ENCODE measurements at regions not wholly inside any gene's neighbourhood (a gene's known extent, or its start where the extent isn't known, plus 50 kb on each side); places are given as distances from the start of the nearest gene placed in this dataset.

- no peaks in the 10 kb centered on the region for H4K20me1 ChIP-seq (ENCODE audit: insufficient read depth, low read length)
- H3K4me3 ChIP-seq (ENCODE audit: low read depth in 1 of 2, low read length in 2 of 2) = no peak overlapping the region
- H2AFZ ChIP-seq (ENCODE audit: low read depth, low read length) = no peak overlapping the region
- H3K4me2 ChIP-seq (ENCODE audit: insufficient read depth, low read length) = no peak overlapping the region
- H3K9ac ChIP-seq (ENCODE audit: low read depth, low read length) = no peak overlapping the region
- H3K36me3 ChIP-seq (ENCODE audit: insufficient read depth, low read length) = no peaks in the 10 kb centered on the region
- H3K79me2 ChIP-seq (ENCODE audit: insufficient read depth, low read length) = no peaks in the 10 kb centered on the region
- no peaks in the 10 kb centered on the region for H3K4me1 ChIP-seq (ENCODE audit: insufficient read depth, low read length)
- no peak overlapping the region for H3K27ac ChIP-seq (ENCODE audit: low read length)
- DNase-seq (no peak), ATAC-seq (ENCODE audit: insufficient read depth, low read depth) (no peak)
- H3K9me3 ChIP-seq (ENCODE audit: insufficient read depth, low read length, severe bottlenecking) = no peaks in the 10 kb centered on the region
- TF ChIP-seq CTCF (IDR thresholded peaks at IDR 0.05; ENCODE audit: borderline replicate concordance, extremely low read depth, low read length, poor library complexity, severe bottlenecking) (no peak), EZH2 (IDR thresholded peaks at IDR 0.05; ENCODE audit: borderline replicate concordance, low read depth, low read length, severe bottlenecking) (no peak)
- no peaks in the 10 kb centered on the region for H3K27me3 ChIP-seq (ENCODE audit: insufficient read depth, low read length, poor library complexity)
Measured at GRCh38 chr1:65719391-65719790, 73.3 kb upstream of the PDE4B start.

GRCh38 chr1:65722461-65722860 lies 70.2 kb upstream of the PDE4B start:
- no peaks in the 10 kb centered on the region for H3K4me1 ChIP-seq (ENCODE audit: insufficient read depth, low read length)
- TF ChIP-seq CTCF (IDR thresholded peaks at IDR 0.05; ENCODE audit: borderline replicate concordance, extremely low read depth, low read length, poor library complexity, severe bottlenecking) = no peak
- TF ChIP-seq EZH2 (IDR thresholded peaks at IDR 0.05; ENCODE audit: borderline replicate concordance, low read depth, low read length, severe bottlenecking) = no peak
- H3K4me2 ChIP-seq (ENCODE audit: insufficient read depth, low read length) = no peak overlapping the region
- ATAC-seq (ENCODE audit: insufficient read depth, low read depth) (no peak), DNase-seq (no peak)
- no peak overlapping the region for H3K9ac ChIP-seq (ENCODE audit: low read depth, low read length)
- H3K4me3 ChIP-seq (ENCODE audit: low read depth in 1 of 2, low read length in 2 of 2) = no peak overlapping the region
- no peaks in the 10 kb centered on the region for H3K36me3 ChIP-seq (ENCODE audit: insufficient read depth, low read length)
- no peaks in the 10 kb centered on the region for H3K9me3 ChIP-seq (ENCODE audit: insufficient read depth, low read length, severe bottlenecking)
- no peaks in the 10 kb centered on the region for H4K20me1 ChIP-seq (ENCODE audit: insufficient read depth, low read length)
- H3K27me3 ChIP-seq (ENCODE audit: insufficient read depth, low read length, poor library complexity) = no peaks in the 10 kb centered on the region
- no peak overlapping the region for H3K27ac ChIP-seq (ENCODE audit: low read length)
- no peak overlapping the region for H2AFZ ChIP-seq (ENCODE audit: low read depth, low read length)
- H3K79me2 ChIP-seq (ENCODE audit: insufficient read depth, low read length) = no peaks in the 10 kb centered on the region

- Histone ChIP-seq H3K36me3 (ENCODE audit: insufficient read depth, low read length) (no peaks in the 10 kb centered on the region), H4K20me1 (ENCODE audit: insufficient read depth, low read length) (no peaks in the 10 kb centered on the region), H3K4me2 (ENCODE audit: insufficient read depth, low read length) (no peak overlapping the region), H3K9me3 (ENCODE audit: insufficient read depth, low read length, severe bottlenecking) (no peaks in the 10 kb centered on the region), H3K4me1 (ENCODE audit: insufficient read depth, low read length) (no peaks in the 10 kb centered on the region), H2AFZ (ENCODE audit: low read depth, low read length) (no peak overlapping the region), H3K4me3 (ENCODE audit: low read depth in 1 of 2, low read length in 2 of 2) (no peak overlapping the region), H3K79me2 (ENCODE audit: insufficient read depth, low read length) (no peaks in the 10 kb centered on the region), H3K27ac (ENCODE audit: low read length) (no peak overlapping the region), H3K27me3 (ENCODE audit: insufficient read depth, low read length, poor library complexity) (no peaks in the 10 kb centered on the region), H3K9ac (ENCODE audit: low read depth, low read length) (no peak overlapping the region)
- ATAC-seq (ENCODE audit: insufficient read depth, low read depth) (no peak), DNase-seq (no peak)
- TF ChIP-seq EZH2 (IDR thresholded peaks at IDR 0.05; ENCODE audit: borderline replicate concordance, low read depth, low read length, severe bottlenecking) (no peak), CTCF (IDR thresholded peaks at IDR 0.05; ENCODE audit: borderline replicate concordance, extremely low read depth, low read length, poor library complexity, severe bottlenecking) (no peak)
Measured at GRCh38 chr1:65724151-65724550, 68.5 kb upstream of the PDE4B start.

- no peak for ATAC-seq (ENCODE audit: insufficient read depth, low read depth)
- TF ChIP-seq EZH2 (IDR thresholded peaks at IDR 0.05; ENCODE audit: borderline replicate concordance, low read depth, low read length, severe bottlenecking) (no peak), CTCF (IDR thresholded peaks at IDR 0.05; ENCODE audit: borderline replicate concordance, extremely low read depth, low read length, poor library complexity, severe bottlenecking) (no peak)
- H3K27me3 ChIP-seq (ENCODE audit: insufficient read depth, low read length, poor library complexity) = no peaks in the 10 kb centered on the region
- H3K4me1 ChIP-seq (ENCODE audit: insufficient read depth, low read length) = no peaks in the 10 kb centered on the region
- no peaks in the 10 kb centered on the region for H3K79me2 ChIP-seq (ENCODE audit: insufficient read depth, low read length)
- H3K27ac ChIP-seq (ENCODE audit: low read length) = no peak overlapping the region
- no peak overlapping the region for H2AFZ ChIP-seq (ENCODE audit: low read depth, low read length)
- H3K4me2 ChIP-seq (ENCODE audit: insufficient read depth, low read length) = no peak overlapping the region
- H3K36me3 ChIP-seq (ENCODE audit: insufficient read depth, low read length) = no peaks in the 10 kb centered on the region
- no peak overlapping the region for H3K9ac ChIP-seq (ENCODE audit: low read depth, low read length)
- H3K4me3 ChIP-seq (ENCODE audit: low read depth in 1 of 2, low read length in 2 of 2) = no peak overlapping the region
- no peaks in the 10 kb centered on the region for H3K9me3 ChIP-seq (ENCODE audit: insufficient read depth, low read length, severe bottlenecking)
- no peak for DNase-seq
- H4K20me1 ChIP-seq (ENCODE audit: insufficient read depth, low read length) = no peaks in the 10 kb centered on the region
Measured at GRCh38 chr1:65725064-65725463, 67.6 kb upstream of the PDE4B start.

Measured in DND-41 (cell line).